Stimulated activated naive CD8-positive, alpha-beta T cell treated with anti-CD3 and anti-CD28 coated beads, Interleukin-15, Interleukin-2, amounts not matched to agents 100 ng/mL and 50 ng/mL, for 24 hours (primary cell): ENCODE measurements at regions not wholly inside any gene's neighbourhood (a gene's known extent, or its start where the extent isn't known, plus 50 kb on each side); places are given as distances from the start of the nearest gene placed in this dataset.

Experiments
- H3K27ac Mint-ChIP-seq: one replicate; pipeline ENCODE4 v1.8.0; 2021; ENCODE audit warnings: mild to moderate bottlenecking, mixed read lengths
- H3K27me3 Mint-ChIP-seq: one replicate; pipeline ENCODE4 v1.8.0; 2021; ENCODE audit warnings: mixed read lengths
- H3K36me3 Mint-ChIP-seq: one replicate; pipeline ENCODE4 v1.8.0; 2021; ENCODE audit warnings: low read depth, mixed read lengths
- H3K4me1 Mint-ChIP-seq: one replicate; pipeline ENCODE4 v1.8.0; 2021; ENCODE audit warnings: low read depth, mixed read lengths
- H3K4me3 Mint-ChIP-seq: one replicate; pipeline ENCODE4 v1.8.0; 2021; ENCODE audit warnings: mild to moderate bottlenecking, mixed read lengths
- H3K9me3 Mint-ChIP-seq: one replicate; pipeline ENCODE4 v1.8.0; 2021; ENCODE audit warnings: mixed read lengths

- Mint-ChIP-seq H3K4me3 (no peak overlapping the region), H3K4me1 (no peaks in the 10 kb centered on the region), H3K27me3 (no peaks in the 10 kb centered on the region), H3K9me3 (no peaks in the 10 kb centered on the region), H3K36me3 (no peaks in the 10 kb centered on the region), H3K27ac (no peak overlapping the region)
Measured at GRCh38 chr7:12802070-12802469, 114.6 kb downstream of the ARL4A start.

DNA sequence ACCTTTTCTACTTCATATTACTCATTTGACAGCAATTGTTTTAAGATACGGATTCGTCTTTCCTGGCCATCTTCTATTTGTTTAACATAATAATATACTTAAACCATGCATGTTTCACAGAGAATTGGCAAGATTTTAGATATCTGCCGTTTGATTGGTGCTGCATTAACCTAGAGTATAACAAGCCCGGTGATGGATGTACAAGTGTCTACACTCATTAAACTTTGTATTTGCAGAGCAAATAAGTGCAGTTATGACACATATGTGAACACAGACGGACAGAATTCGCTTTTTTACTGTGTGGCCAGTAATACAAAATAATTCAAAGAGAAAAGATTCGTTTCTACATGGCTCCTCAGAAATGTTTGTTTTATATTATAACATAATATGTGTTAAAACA is 116.1 kb downstream of the ARL4A start:
- Mint-ChIP-seq H3K36me3 (no peaks in the 10 kb centered on the region), H3K9me3 (no peaks in the 10 kb centered on the region), H3K4me1 (no peaks in the 10 kb centered on the region), H3K27me3 (no peaks in the 10 kb centered on the region), H3K27ac (no peak overlapping the region), H3K4me3 (no peak overlapping the region)

GRCh38 chr7:12805518-12805928 is 118.1 kb downstream of the ARL4A start:
- H3K4me3 Mint-ChIP-seq: no peak overlapping the region
- H3K27ac Mint-ChIP-seq: no peak overlapping the region
- no peaks in the 10 kb centered on the region for H3K4me1 Mint-ChIP-seq
- H3K36me3 Mint-ChIP-seq: no peaks in the 10 kb centered on the region
- no peaks in the 10 kb centered on the region for H3K9me3 Mint-ChIP-seq
- no peaks in the 10 kb centered on the region for H3K27me3 Mint-ChIP-seq

- Mint-ChIP-seq H3K27ac (no peak overlapping the region), H3K4me1 (no peaks in the 10 kb centered on the region), H3K36me3 (no peaks in the 10 kb centered on the region), H3K4me3 (no peak overlapping the region), H3K9me3 (no peaks in the 10 kb centered on the region), H3K27me3 (no peaks in the 10 kb centered on the region)
Measured at GRCh38 chr7:12805957-12806356, 118.5 kb downstream of the ARL4A start.

DNA sequence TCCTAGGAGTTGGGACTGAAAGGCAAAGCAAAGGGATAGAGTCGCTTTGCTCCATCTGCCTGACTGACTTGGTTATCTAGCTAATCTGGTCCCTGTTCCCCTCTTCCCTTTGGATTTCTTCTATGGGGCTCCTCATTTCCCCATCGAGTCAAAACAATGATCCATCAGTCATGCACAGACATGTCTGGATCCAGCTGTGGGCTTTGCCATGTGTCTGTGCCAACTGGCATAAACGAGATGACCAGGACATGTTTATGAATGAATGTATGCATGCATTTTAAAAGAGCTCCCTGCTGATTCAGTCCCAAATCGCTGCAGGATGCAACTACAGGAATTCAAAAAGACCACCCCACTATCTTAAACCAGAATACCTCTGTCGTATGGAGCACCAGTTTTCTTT is 122.0 kb downstream of the ARL4A start:
- Mint-ChIP-seq H3K27ac (no peak overlapping the region), H3K9me3 (peaks cover 4% of the 10 kb centered on the region), H3K4me3 (no peak overlapping the region), H3K27me3 (no peaks in the 10 kb centered on the region), H3K4me1 (no peaks in the 10 kb centered on the region), H3K36me3 (no peaks in the 10 kb centered on the region)

DNA sequence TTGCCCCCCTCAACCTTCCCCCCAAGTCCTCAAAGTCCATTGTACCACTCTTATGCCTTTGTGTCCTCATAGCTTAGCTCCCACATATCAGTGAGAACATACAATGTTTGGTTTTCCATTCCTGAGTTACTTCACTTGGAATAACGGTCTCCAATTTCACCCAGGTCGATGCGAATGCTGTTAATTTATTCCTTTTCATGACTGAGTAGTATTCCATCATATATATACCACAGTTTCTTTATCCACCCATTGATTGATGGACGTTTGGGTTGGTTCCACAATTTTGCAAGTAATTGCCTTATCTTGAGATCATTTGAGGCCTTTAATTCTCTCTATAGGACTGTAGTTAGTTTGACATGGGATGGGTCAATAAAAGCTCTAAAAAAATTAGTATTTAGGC is 124.7 kb downstream of the ARL4A start:
- Mint-ChIP-seq H3K4me1 (no peaks in the 10 kb centered on the region), H3K4me3 (no peak overlapping the region), H3K27ac (no peak overlapping the region), H3K27me3 (no peaks in the 10 kb centered on the region), H3K9me3 (peaks cover 4% of the 10 kb centered on the region), H3K36me3 (no peaks in the 10 kb centered on the region)

DNA sequence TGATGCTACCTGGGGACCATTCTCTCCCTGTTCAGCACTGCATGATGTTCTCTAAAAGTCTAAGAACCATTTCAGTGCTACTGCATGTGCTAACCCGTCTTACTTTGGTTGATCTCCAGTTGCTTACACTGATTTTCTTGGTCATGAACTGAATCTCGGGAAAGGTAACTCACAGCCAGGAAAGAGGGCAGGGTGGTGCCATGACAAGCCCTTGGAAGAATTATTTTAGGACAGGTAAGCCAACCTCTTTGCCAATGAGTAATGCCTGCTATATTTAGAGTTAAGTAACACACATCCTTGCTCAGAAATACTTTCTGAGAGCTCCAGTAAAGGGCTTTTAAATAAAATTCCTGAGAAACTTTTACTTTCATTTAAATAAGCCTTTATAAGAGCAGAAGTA is 126.7 kb downstream of the ARL4A start:
- H3K4me3 Mint-ChIP-seq: no peak overlapping the region
- H3K4me1 Mint-ChIP-seq: no peaks in the 10 kb centered on the region
- H3K9me3 Mint-ChIP-seq: peaks cover 4% of the 10 kb centered on the region
- no peaks in the 10 kb centered on the region for H3K36me3 Mint-ChIP-seq
- H3K27ac Mint-ChIP-seq: no peak overlapping the region
- peaks cover 1% of the 10 kb centered on the region for H3K27me3 Mint-ChIP-seq

DNA sequence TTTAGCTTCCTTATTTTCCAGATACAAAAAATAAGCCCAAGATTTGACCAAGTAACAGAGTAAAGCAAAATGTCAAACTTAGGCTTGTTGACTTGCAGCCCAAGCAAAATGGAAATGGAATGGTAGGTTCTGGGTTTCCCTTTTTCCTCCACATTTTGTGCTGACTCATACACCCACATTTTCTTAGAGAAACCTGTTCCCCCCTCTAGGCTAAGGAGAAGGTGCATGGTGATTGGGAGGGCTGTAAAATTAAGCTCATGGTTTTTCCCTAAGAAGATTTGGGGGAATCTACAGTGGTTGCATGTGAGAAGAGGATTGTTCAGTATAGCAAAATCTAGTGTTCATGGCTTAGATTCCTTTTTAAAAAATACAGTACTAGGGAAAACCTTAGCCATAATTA is 127.4 kb downstream of the ARL4A start:
- H3K4me3 Mint-ChIP-seq: no peak overlapping the region
- peaks cover 5% of the 10 kb centered on the region for H3K27me3 Mint-ChIP-seq
- peaks cover 4% of the 10 kb centered on the region for H3K9me3 Mint-ChIP-seq
- no peak overlapping the region for H3K27ac Mint-ChIP-seq
- no peaks in the 10 kb centered on the region for H3K36me3 Mint-ChIP-seq
- H3K4me1 Mint-ChIP-seq: no peaks in the 10 kb centered on the region

GRCh38 chr7:12815426-12815825 is 128.0 kb downstream of the ARL4A start:
- Mint-ChIP-seq H3K4me1 (no peaks in the 10 kb centered on the region), H3K36me3 (no peaks in the 10 kb centered on the region), H3K27ac (no peak overlapping the region), H3K4me3 (no peak overlapping the region), H3K9me3 (peaks cover 4% of the 10 kb centered on the region), H3K27me3 (peaks cover 5% of the 10 kb centered on the region)

- Mint-ChIP-seq H3K36me3 (no peaks in the 10 kb centered on the region), H3K4me3 (no peak overlapping the region), H3K27me3 (peaks cover 5% of the 10 kb centered on the region), H3K27ac (no peak overlapping the region), H3K4me1 (no peaks in the 10 kb centered on the region), H3K9me3 (peaks cover 4% of the 10 kb centered on the region)
Measured at GRCh38 chr7:12815871-12816270, 128.4 kb downstream of the ARL4A start.

GRCh38 chr7:12820777-12821176 is 133.3 kb downstream of the ARL4A start:
- H3K36me3 Mint-ChIP-seq: no peaks in the 10 kb centered on the region
- no peaks in the 10 kb centered on the region for H3K9me3 Mint-ChIP-seq
- no peak overlapping the region for H3K27ac Mint-ChIP-seq
- H3K27me3 Mint-ChIP-seq: peaks cover 5% of the 10 kb centered on the region
- H3K4me1 Mint-ChIP-seq: no peaks in the 10 kb centered on the region
- no peak overlapping the region for H3K4me3 Mint-ChIP-seq

DNA sequence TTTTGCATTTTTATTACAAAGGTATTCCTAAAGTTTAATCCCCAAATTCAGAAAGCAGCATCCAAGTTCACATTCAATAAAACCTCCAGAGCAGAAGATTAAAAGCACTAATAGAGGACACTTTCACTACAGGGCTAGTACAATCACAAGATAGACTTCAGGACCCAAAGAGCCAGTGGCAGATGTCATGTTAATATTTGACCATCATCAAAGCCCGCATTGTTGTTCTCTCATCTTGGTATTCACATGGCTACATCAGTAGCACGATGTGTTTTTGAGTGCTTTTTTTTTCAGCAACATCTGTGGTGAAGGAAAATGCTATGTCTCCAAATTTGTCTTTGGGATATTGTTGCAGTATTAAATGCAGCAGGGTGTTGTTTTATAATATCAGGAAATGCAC is 134.3 kb downstream of the ARL4A start:
- no peaks in the 10 kb centered on the region for H3K9me3 Mint-ChIP-seq
- H3K4me3 Mint-ChIP-seq: no peak overlapping the region
- H3K4me1 Mint-ChIP-seq: no peaks in the 10 kb centered on the region
- H3K36me3 Mint-ChIP-seq: no peaks in the 10 kb centered on the region
- no peak overlapping the region for H3K27ac Mint-ChIP-seq
- peaks cover 5% of the 10 kb centered on the region for H3K27me3 Mint-ChIP-seq

DNA sequence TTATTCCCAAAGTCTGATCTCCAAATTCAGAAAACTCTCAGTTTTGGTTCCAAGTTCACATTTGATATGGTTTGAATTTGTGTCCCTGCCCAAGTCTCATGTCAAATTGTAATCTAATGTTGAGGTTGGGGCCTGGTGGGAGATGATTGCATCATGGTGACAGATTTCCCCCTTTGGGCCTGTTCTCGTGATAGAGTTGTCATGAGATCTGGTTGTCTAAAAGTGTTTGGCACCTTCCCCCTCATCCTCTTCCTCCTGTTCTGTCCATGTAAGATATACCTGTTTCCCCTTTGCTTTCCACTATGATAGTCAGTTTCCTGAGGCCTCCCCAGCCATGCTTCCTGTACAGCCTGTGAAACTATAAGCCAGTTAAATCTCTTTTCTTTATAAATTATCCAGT is 138.6 kb downstream of the ARL4A start:
- Mint-ChIP-seq H3K9me3 (no peaks in the 10 kb centered on the region), H3K27ac (no peak overlapping the region), H3K4me1 (no peaks in the 10 kb centered on the region), H3K36me3 (no peaks in the 10 kb centered on the region), H3K27me3 (no peaks in the 10 kb centered on the region), H3K4me3 (no peak overlapping the region)

DNA sequence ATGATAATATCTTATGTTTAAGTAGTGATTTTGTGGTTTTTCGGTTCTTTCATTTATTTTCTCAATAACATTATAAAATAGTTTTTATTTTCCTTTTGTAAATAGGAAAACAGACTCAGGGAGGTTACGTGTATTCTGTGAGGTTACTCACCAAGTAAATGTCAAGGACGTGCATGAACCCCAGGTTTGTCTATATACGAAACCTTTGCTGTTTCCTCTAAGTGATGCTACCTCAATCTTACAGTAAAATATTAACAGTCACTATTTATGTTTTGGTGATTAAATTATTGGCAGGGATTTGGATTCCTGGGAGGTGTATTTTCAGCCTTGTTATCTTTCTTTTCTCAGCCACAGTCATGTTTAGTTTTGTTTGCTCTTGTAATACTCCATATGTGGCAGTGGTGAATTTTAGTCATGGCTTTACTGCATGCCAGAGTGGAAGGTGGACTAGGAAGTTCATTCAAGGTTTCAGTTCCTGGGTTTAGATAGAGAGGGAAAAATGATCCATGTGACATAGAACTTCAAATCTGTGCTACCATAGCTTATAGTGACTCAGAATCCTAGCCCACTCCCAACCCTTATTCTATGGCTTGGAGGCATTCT is 139.9 kb downstream of the ARL4A start:
- Mint-ChIP-seq H3K27ac (no peak overlapping the region), H3K4me1 (no peaks in the 10 kb centered on the region), H3K27me3 (no peaks in the 10 kb centered on the region), H3K9me3 (no peaks in the 10 kb centered on the region), H3K36me3 (no peaks in the 10 kb centered on the region), H3K4me3 (no peak overlapping the region)

- H3K27ac Mint-ChIP-seq: no peak overlapping the region
- H3K4me3 Mint-ChIP-seq: no peak overlapping the region
- no peaks in the 10 kb centered on the region for H3K36me3 Mint-ChIP-seq
- no peaks in the 10 kb centered on the region for H3K4me1 Mint-ChIP-seq
- no peaks in the 10 kb centered on the region for H3K27me3 Mint-ChIP-seq
- H3K9me3 Mint-ChIP-seq: peaks cover 1% of the 10 kb centered on the region
Measured at GRCh38 chr7:12827920-12828319, 140.5 kb downstream of the ARL4A start.

DNA sequence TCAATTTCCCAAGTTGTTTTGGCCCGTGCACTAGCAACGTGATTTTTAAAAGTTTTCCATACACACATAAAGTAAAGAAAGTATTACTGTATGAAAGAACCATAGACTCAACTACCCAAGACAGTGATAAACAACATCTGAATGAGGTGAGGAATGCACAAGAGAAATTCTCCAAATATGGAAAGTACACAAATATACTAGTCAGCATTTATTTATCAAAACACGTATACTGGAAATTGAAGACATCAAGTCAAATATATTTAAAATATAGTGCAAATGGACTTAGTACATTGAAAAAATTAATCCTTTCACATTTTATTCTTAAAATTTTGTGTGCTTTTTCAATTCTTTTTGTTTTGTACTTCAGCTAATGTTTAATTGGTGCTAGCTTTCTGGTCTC is 143.6 kb downstream of the ARL4A start:
- Mint-ChIP-seq H3K9me3 (peaks cover 19% of the 10 kb centered on the region), H3K4me3 (no peak overlapping the region), H3K27ac (no peak overlapping the region), H3K4me1 (no peaks in the 10 kb centered on the region), H3K36me3 (no peaks in the 10 kb centered on the region), H3K27me3 (peaks cover 7% of the 10 kb centered on the region)
